HG03558 (cell line): ENCODE measurements at regions not wholly inside any gene's neighbourhood (a gene's known extent, or its start where the extent isn't known, plus 50 kb on each side); places are given as distances from the start of the nearest gene placed in this dataset.

Source experiments
- ATAC-seq: cut with Tn5 transposase; IDR thresholded peaks from one replicate; pipeline ENCODE4 v1.9.1; 2021; ENCODE audit warnings: moderate number of reproducible peaks; ENCODE audit not compliant: unreplicated experiment; ENCODE audit errors: extremely low read depth

- ATAC-seq: no peak
Observed at GRCh38 chr6:87939776-87940175, 107.9 kb upstream of the SPACA1 start.

DNA sequence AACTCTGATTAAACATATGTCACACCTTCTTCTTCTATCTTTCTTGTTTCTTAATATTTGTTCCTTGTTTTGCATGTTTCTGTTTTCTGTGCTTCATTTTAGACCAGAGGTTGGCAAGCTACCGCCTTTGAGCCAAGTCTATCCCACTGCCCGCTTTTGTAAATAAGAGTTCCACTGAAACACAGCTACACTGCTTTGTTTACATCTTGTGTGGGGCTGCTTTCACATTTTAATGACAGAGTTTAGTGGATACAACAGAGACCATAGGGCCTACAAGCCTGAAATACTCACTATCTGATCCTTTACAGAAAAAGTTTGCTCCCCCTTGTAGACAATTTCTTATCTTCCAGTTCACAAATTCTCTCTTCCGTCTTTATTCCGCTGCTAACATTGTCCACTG lies 109.4 kb upstream of the SPACA1 start:
- no peak for ATAC-seq

DNA sequence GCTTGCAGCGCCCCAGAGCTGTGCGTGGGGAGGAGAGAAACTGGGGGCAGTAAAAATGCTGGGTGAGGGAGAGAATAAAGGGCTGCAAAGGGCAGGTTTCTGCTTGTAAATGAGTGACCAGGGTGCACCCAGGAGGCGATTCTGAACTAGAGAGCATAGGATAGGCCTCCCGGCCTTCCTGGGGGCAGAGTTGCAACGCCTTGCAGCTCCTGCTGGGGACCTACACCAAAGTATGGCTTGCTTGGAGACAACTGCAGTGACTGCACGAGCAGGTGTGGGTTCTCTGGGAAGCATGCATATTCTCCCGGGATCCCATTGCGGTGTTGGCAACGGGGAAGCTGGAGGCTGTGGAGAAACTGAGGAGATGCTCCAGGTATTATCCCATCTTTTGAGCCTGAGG lies 111.6 kb upstream of the SPACA1 start:
- no peak for ATAC-seq

GRCh38 chr6:87935196-87935595 lies 112.4 kb upstream of the SPACA1 start:
- no peak for ATAC-seq

GRCh38 chr6:87932361-87932760 lies 115.3 kb upstream of the SPACA1 start:
- no peak for ATAC-seq

- peak; percentile 30 for ATAC-seq
Observed at GRCh38 chr6:87929843-87930288, 117.8 kb upstream of the SPACA1 start.

- no peak for ATAC-seq
Observed at GRCh38 chr6:87926687-87927086, 121.0 kb upstream of the SPACA1 start.

DNA sequence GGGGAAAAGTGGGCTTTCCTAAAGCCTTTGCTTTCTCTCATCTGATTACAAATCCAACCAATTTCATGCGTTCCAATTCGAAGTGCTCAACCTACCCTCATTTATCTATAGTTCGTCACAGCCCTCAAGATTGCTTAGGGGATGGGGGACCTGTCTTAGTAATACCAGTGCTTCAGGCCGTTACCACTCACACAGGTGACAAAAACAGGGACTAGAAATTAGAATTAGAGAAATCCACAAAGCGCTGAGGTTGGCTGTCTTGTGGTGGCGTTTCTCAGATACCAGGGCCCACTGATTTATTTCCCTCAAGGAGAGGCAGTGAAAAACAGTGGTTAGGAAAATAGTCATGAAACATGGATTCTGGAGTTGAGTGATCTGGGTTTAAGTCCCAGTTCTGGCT lies 121.6 kb upstream of the SPACA1 start:
- no peak for ATAC-seq

GRCh38 chr6:87925373-87926060 lies 122.1 kb upstream of the SPACA1 start:
- peak; percentile 32 for ATAC-seq

GRCh38 chr6:87923389-87924050 lies 124.1 kb upstream of the SPACA1 start:
- ATAC-seq: no peak

- ATAC-seq: peak; percentile 71
Observed at GRCh38 chr6:87922947-87923330, 124.7 kb upstream of the SPACA1 start.

DNA sequence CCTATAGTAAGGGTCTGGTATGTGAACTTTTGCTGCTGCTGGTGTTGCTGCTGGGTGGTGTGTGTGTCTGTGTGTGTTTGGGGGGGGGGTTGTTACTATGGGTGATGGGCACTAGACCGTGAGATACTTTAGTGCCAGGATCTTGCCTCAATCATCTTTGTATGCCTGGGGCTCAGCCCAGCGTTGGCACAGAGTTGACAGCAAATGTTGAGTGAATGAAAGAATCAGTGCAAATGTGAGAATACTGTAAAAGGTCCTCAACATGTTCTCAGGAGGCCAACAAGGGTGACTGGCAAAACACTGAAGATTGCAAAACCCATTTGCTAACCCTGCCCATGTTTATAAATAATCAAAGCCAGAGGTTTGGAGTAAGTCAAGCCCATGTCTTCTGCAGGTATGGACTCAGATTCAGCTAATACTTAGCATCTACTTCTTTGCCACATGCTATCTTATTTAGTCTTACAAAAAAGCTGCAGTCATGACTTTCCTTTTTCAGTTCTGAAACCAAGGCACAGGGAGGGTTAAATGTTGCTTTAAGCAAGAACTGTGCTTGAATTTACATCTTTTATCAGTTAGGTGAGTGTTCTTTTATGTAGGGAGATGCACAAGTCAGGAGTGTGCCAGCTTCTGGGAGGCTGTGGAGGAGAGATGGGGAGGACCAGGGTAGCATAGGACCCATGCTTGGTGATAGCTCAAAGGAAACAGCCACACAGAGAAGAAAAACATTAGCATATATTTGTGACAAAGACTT lies 125.3 kb upstream of the SPACA1 start:
- peak; percentile 2 for ATAC-seq

- ATAC-seq: no peak
Observed at GRCh38 chr6:87921034-87921433, 126.6 kb upstream of the SPACA1 start.

GRCh38 chr6:87920245-87920644 lies 127.4 kb upstream of the SPACA1 start:
- no peak for ATAC-seq

GRCh38 chr6:87919416-87919815 lies 128.2 kb upstream of the SPACA1 start:
- no peak for ATAC-seq

DNA sequence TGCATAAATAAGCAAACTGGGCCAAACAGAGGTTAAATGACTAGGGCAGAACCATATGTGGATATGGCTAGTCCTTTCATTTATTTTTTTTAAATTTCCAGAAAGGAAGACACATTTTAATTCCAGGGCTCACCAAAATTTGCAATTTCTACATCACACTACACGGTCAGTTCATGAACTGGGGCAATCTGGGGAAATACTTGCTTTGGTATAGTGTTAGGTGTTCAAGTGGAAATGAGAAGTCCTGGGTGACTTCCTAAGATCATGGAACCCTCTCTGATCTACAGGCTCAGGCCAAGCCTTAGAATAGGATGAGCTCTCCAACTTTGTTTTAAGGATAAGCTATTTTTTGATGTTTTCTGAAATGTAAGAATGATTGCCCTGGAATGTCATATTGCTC lies 128.6 kb upstream of the SPACA1 start:
- ATAC-seq: no peak

DNA sequence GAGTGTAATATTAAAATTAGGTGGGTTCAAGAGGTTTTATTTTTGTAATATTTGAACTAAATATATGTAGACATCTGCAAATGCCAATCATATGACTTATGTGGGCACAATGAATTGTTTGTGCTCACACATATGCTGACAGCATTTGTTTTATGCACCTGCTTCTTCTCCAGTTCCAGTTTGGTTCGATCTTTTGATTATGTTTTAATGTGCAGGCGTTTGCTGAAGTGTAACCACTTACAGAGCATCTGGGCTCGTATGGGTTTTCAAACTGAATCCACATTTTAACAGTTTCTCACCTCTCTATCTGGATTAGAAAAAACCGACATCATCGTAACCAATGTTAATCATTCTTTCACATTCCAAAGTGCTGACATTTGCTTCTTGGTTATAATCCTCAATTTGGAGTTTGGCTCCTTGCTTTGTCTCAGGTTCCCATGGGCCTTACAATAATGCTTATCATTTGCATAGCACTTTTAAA lies 129.1 kb upstream of the SPACA1 start:
- no peak for ATAC-seq

DNA sequence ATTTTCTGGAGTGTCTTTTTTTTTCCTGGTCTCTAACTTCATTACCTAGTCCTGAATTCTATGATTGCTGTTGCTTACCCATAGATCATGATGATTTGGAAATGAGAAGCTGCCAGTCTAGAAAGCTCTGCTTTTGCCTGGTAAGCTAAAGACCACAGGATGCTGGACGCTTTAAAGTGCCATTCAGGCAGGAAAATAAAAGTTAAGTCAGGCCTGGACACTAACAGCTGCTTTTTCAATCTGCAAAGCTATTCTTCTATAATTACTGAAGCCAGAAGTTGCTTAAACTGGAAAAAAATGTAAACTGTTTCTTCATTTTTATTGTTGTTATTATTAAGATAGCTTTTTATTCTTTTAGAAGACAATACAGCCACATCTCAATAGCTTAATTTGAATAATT lies 129.8 kb upstream of the SPACA1 start:
- ATAC-seq: no peak

- ATAC-seq: no peak
Observed at GRCh38 chr6:87916446-87916845, 131.2 kb upstream of the SPACA1 start.

GRCh38 chr6:87914637-87915395 lies 132.8 kb upstream of the SPACA1 start:
- ATAC-seq: no peak
